ENCODE measurements at regions not wholly inside any gene's neighbourhood (a gene's known extent, or its start where the extent isn't known, plus 50 kb on each side); places are given as distances from the start of the nearest gene placed in this dataset.
A peak's percentile ranks its signal among the peaks of the same experiment; 100 is the strongest.

DNA sequence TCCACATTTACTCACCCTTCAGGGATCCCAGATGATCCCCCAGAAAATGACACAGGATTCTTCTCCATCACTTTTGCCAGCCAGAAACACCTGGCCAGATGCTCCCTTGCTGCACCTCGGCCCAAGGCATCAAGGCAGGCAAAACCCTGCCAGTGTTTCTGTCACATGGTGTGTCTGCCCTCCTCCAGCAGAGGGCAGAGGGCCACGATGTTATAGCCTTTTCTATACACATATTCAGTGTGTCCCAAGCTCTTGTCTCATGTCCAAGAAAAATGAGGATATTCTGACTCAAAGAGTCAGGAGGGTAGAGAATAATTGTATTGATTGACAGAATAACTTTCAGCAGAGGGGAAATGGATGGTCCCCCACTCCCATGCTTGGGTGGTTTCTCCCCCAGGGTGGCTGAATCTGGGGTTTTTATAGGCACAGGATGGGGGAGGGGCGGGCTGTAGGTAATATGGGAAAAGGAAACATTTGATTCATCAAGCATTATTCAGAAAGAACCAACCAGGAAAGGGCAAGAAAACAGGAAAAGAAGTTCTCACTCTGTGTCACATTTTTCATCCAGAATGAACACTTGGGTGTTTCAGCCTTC is 933.9 kb downstream of the TRIB2 start:
- H3K56ac ChIP-seq (replicated peaks; ENCODE audit: insufficient read length, low read depth, low read length) = no peak overlapping the region
- no peak overlapping the region for H2BK12ac ChIP-seq (ENCODE audit: low read depth, low read length)
- H2BK15ac ChIP-seq (ENCODE audit: low read length) = no peak overlapping the region
- 59% methylated on average over 3 of the region's 3 CpGs; no CpG with 5 or more reads in 1 of the 2 experiments for WGBS, 2 experiments (ENCODE audit: extremely low coverage in 1 of 2, insufficient coverage in 1 of 2, insufficient read length in 1 of 2, insufficient replicate concordance in 2 of 2, low coverage in 1 of 2, low lambda C conversion rate in 2 of 2, missing lambda C conversion rate in 1 of 2)
- H2BK20ac ChIP-seq (ENCODE audit: low read length) = no peak overlapping the region
- H4K8ac ChIP-seq (ENCODE audit: extremely low read depth, insufficient read depth, low read length) = no peak overlapping the region
- no peaks in the 10 kb centered on the region for H3K79me1 ChIP-seq (ENCODE audit: low read depth, low read length)
- H2AK5ac ChIP-seq (ENCODE audit: low read depth, low read length) = no peak overlapping the region
- DNase-seq (ENCODE audit: low read depth in 1 of 2, low spot score in 2 of 2) = no peak
- no peaks in the 10 kb centered on the region for H3K23me2 ChIP-seq (ENCODE audit: low read depth, low read length)
- H3K79me2 ChIP-seq (ENCODE audit: control insufficient read depth in 1 of 2, insufficient read depth in 2 of 2, low read length in 2 of 2) = no peaks in the 10 kb centered on the region
- no peak overlapping the region for H3K27ac ChIP-seq (ENCODE audit: low read depth, low read length)
- CTCF ChIA-PET (ENCODE audit: partially characterized antibody) = no interaction called here
- H2BK120ac ChIP-seq (replicated peaks; ENCODE audit: low read depth, low read length) = no peak overlapping the region
- H3K36me3 ChIP-seq (ENCODE audit: control insufficient read depth in 2 of 4, insufficient read depth in 4 of 4, low read length in 3 of 4) = no peaks in the 10 kb centered on the region
- H3K9me3 ChIP-seq (ENCODE audit: insufficient read depth in 2 of 2, low read depth in 1 of 2, low read length in 1 of 2) = peaks cover 0 to 3% of the 10 kb centered on the region in 2 experiments; a peak in 2 of 4 replicates
- no peak for FAIRE-seq
- no peak overlapping the region for H3K9ac ChIP-seq (replicated peaks in 1 of 4; ENCODE audit: extremely low read depth in 1 of 4, low read depth in 3 of 4, low read length in 3 of 4)
- H4K5ac ChIP-seq (ENCODE audit: insufficient read length, low read depth, low read length) = no peak overlapping the region
- POLR2A ChIA-PET (ENCODE audit: partially characterized antibody) = no interaction called here
- no peak overlapping the region for H3K4me3 ChIP-seq (ENCODE audit: extremely low read depth in 1 of 4, insufficient read depth in 2 of 4, low read depth in 3 of 4, low read length in 4 of 4)
- H3K4ac ChIP-seq (replicated peaks; ENCODE audit: insufficient read length, low read depth, low read length) = no peak overlapping the region
- no peaks in the 10 kb centered on the region for H4K20me1 ChIP-seq (replicated peaks in 1 of 2; ENCODE audit: control insufficient read depth in 1 of 2, insufficient read depth in 2 of 2, low read length in 2 of 2)
- H2AFZ ChIP-seq (ENCODE audit: low read length) = no peak overlapping the region
- H4K91ac ChIP-seq (replicated peaks; ENCODE audit: insufficient read length, low read length) = no peak overlapping the region
- H3K18ac ChIP-seq (ENCODE audit: extremely low read depth, low read length) = no peak overlapping the region
- H3K4me1 ChIP-seq (replicated peaks in 1 of 4; ENCODE audit: control insufficient read depth in 3 of 4, insufficient read depth in 4 of 4, low read length in 3 of 4) = no peaks in the 10 kb centered on the region
- H3K14ac ChIP-seq (ENCODE audit: insufficient read length) = no peak overlapping the region
- no peak overlapping the region for H3K4me2 ChIP-seq (ENCODE audit: insufficient read depth in 1 of 2, low read depth in 2 of 2, low read length in 2 of 2)
- no peak overlapping the region for H2BK5ac ChIP-seq (ENCODE audit: low read depth, low read length)
- no peaks in the 10 kb centered on the region for H3K27me3 ChIP-seq (replicated peaks in 1 of 4; ENCODE audit: control insufficient read depth in 3 of 4, extremely low read depth in 1 of 4, insufficient read depth in 3 of 4, low read length in 3 of 4)
- no peak overlapping the region for H3K23ac ChIP-seq (ENCODE audit: insufficient read length)
- TF ChIP-seq HDAC2 (IDR thresholded peaks at IDR 0.05; ENCODE audit: borderline replicate concordance in 1 of 2, low read depth in 2 of 2, low read length in 2 of 2) = no peak
- no peak for TF ChIP-seq SP4 (IDR thresholded peaks at IDR 0.05; ENCODE audit: low read length)
- TF ChIP-seq RAD21 (IDR thresholded peaks at IDR 0.05 in 1 of 2, conservative IDR thresholded peaks at IDR 0.05 in 1 of 2; ENCODE audit: low read depth in 2 of 2, low read length in 2 of 2) = peak; percentile 74 to 78
- TF ChIP-seq CREB1 (IDR thresholded peaks at IDR 0.05) = no peak
- TF ChIP-seq RXRA (IDR thresholded peaks at IDR 0.05; ENCODE audit: insufficient read depth, low read depth, low read length) = no peak

Data from H1 (cell line).